Sigmoid colon (tissue), 6 donors: ENCODE measurements at regions not wholly inside any gene's neighbourhood (a gene's known extent, or its start where the extent isn't known, plus 50 kb on each side); places are given as distances from the start of the nearest gene placed in this dataset.

ENCODE experiments used
- DNase-seq: peaks from one replicate; pipeline ENCODE4 v3.0.0-alpha.2; 2019
- H3K27ac ChIP-seq, 4 donors: fragments of 200-600 bp; sonication (generic); one replicate each; pipeline ENCODE4 v1.5.1; 2016 to 2019; ENCODE audit warnings: mild to moderate bottlenecking in 1 of 4
- H3K27me3 ChIP-seq, 3 donors: fragments of 200-600 bp; sonication (generic); one replicate each; pipeline ENCODE4 v1.5.1; 2019; ENCODE audit warnings: mild to moderate bottlenecking in 1 of 3
- H3K36me3 ChIP-seq, 4 donors: fragments of 200-600 bp; sonication (generic); one replicate each; pipeline ENCODE4 v1.5.1; 2016 to 2019
- H3K4me1 ChIP-seq, 4 donors: fragments of 200-600 bp; sonication (generic); one replicate each; pipeline ENCODE4 v1.5.1; 2017 to 2019
- H3K4me3 ChIP-seq, 4 donors: fragments of 200-600 bp; sonication (generic); one replicate each; pipeline ENCODE4 v1.5.1; 2017 to 2019; ENCODE audit warnings: mild to moderate bottlenecking in 2 of 4, moderate library complexity in 1 of 4
- H3K9me3 ChIP-seq, 4 donors: fragments of 200-600 bp in 3 of 4; sonication (generic) in 3 of 4; one replicate each; pipeline versions ENCODE4 v1.5.1 to v1.6.1; 2013 to 2019
- EP300 ChIP-seq, 4 donors: sonication (generic); formaldehyde crosslinking; IDR thresholded peaks; one replicate each; pipeline ENCODE4 v1.6.1; 2017; ENCODE audit warnings: antibody characterized with exemption in 4 of 4
- POLR2A ChIP-seq, 2 donors: fragments of 450-650 bp; IDR thresholded peaks; one replicate each; pipeline ENCODE4 v1.6.1; 2016; ENCODE audit warnings: antibody characterized with exemption in 2 of 2, mild to moderate bottlenecking in 2 of 2, moderate library complexity in 2 of 2
- POLR2AphosphoS5 ChIP-seq, 4 donors: sonication (generic); formaldehyde crosslinking; IDR thresholded peaks; one replicate each; pipeline ENCODE4 v1.6.1; 2017; ENCODE audit warnings: antibody characterized with exemption in 4 of 4
- WGBS, 2 donors: extraction: QIAGEN DNeasy Blood & Tissue Kit; methylation state at CpG; one replicate each; pipeline ENCODE4 v1.1.7; 2013; 5-methylcytosine and 5-hydroxymethylcytosine counted together
- intact Hi-C: fragments of 100-400 bp; cut with DNase I; formaldehyde crosslinking; loops from one replicate; pipeline ENCODE4 v1.15.1; 2023
- TF ChIP-seq, protein P1 (sequence below), 4 experiments: fragments of 450-650 bp in 3 of 4; fragments of 200-600 bp in 1 of 4; IDR thresholded peaks; one replicate each; pipeline ENCODE4 v1.5.1; 2016 to 2019; ENCODE audit warnings: antibody characterized with exemption in 4 of 4, mild to moderate bottlenecking in 3 of 4, moderate library complexity in 2 of 4
- donor health status: healthy with polysubstance abuse.
- donor health status: healthy.

DNA sequence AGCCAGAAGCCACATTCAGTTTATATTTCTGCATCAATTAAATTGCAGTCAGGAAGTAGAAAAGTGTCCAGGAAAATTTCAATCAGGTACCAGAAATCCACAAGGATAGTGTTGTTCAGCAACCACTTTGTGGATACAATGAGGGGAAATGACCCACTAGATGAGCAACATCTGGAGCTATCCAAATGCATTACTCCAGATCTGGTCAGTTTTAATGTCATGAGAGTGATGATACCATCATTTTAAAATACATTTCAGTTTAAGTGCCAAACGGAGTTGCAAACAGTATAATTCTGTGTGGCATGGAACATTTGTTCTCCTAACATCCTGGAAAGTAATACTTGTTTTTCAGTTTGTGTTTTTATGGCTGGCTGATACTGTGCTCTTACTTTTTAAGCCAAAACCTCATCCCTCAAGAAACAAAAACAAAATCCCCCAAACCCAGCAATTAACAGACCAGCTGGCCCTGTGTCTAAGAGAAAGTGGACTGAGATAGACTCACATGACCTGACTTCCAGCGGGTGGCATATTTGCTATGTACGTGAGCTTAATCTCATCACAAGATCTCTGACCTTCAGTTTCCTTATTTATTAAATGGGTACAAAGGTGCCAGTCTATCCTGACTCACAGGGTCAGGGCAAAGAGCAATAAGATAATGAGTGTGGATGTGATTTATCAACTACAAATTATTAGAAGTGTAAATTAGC is 58.8 kb upstream of the CNKSR3 start:
- Histone ChIP-seq H3K9me3 (no peaks in the 10 kb centered on the region), H3K4me3 (no peak overlapping the region), H3K36me3 (no peaks in the 10 kb centered on the region), H3K4me1 (peaks cover 0 to 7% (median 6%) of the 10 kb centered on the region in 4 donors), H3K27ac (peak overlapping the region in 2 of 4 donors; percentile 24 to 47), H3K27me3 (no peaks in the 10 kb centered on the region)
- peak in 1 of 4 donors; percentile 24 for TF ChIP-seq POLR2AphosphoS5 (IDR thresholded peaks at IDR 0.05)
- TF ChIP-seq, protein P1, sequence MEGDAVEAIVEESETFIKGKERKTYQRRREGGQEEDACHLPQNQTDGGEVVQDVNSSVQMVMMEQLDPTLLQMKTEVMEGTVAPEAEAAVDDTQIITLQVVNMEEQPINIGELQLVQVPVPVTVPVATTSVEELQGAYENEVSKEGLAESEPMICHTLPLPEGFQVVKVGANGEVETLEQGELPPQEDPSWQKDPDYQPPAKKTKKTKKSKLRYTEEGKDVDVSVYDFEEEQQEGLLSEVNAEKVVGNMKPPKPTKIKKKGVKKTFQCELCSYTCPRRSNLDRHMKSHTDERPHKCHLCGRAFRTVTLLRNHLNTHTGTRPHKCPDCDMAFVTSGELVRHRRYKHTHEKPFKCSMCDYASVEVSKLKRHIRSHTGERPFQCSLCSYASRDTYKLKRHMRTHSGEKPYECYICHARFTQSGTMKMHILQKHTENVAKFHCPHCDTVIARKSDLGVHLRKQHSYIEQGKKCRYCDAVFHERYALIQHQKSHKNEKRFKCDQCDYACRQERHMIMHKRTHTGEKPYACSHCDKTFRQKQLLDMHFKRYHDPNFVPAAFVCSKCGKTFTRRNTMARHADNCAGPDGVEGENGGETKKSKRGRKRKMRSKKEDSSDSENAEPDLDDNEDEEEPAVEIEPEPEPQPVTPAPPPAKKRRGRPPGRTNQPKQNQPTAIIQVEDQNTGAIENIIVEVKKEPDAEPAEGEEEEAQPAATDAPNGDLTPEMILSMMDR (IDR thresholded peaks at IDR 0.05): no peak
- no peak for DNase-seq
- intact Hi-C loops: no loop called here
- 10 to 43% methylated on average over 3 of the region's 3 CpGs for WGBS, 2 donors

DNA sequence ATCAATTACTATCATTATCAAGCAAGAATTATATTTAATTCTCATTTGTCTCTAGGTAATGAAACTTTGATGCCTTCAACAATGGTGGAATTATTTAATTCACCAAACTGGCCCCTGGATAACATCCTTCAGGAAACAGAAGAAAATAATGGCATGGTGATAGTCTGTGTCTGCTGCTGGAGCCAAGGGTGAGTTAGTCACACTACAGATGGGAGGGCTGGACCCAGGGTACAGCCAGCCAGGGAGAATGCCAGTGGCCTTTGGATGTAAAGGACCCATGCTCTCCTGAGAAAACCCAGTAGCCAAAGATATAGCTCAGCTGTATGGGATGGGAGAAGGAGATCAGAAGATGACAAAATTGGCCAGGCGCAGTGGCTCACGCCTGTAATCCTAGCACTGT is 60.0 kb upstream of the CNKSR3 start:
- intact Hi-C loops: no loop called here
- Histone ChIP-seq H3K36me3 (no peaks in the 10 kb centered on the region), H3K27me3 (no peaks in the 10 kb centered on the region), H3K9me3 (no peaks in the 10 kb centered on the region), H3K4me3 (no peak overlapping the region), H3K27ac (no peak overlapping the region), H3K4me1 (peaks cover 0 to 7% (median 6%) of the 10 kb centered on the region in 4 donors)
- TF ChIP-seq, protein P1 (IDR thresholded peaks at IDR 0.05): no peak
- no peak for TF ChIP-seq POLR2A (IDR thresholded peaks at IDR 0.05)
- TF ChIP-seq POLR2AphosphoS5 (IDR thresholded peaks at IDR 0.05): no peak
- no peak for TF ChIP-seq EP300 (IDR thresholded peaks at IDR 0.05)
- no peak for DNase-seq
- WGBS, 2 donors: 95 to 98% methylated on average over 2 of the region's 2 CpGs

DNA sequence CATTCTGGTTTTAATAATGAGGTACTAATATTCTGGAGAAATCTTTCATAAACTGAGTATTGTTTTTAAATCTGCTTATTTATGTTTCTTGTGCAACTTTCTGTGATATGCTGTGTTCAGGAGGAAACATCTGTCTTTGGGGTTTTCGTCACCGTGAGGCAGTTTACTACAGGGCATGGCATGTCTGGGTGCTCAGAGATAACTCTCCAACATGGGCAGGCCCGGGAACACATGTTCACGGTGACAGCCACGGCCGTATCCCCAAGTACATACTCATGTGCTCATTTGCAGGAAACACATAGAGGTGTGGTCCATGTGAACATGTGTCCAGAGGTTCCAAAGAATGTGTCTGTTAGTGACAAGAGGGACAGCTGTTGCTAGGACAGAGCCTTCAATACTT is 62.1 kb upstream of the CNKSR3 start:
- TF ChIP-seq EP300 (IDR thresholded peaks at IDR 0.05) (no peak), POLR2AphosphoS5 (IDR thresholded peaks at IDR 0.05) (no peak), POLR2A (IDR thresholded peaks at IDR 0.05) (no peak)
- TF ChIP-seq, protein P1 (IDR thresholded peaks at IDR 0.05): no peak
- Histone ChIP-seq H3K4me3 (no peak overlapping the region), H3K4me1 (peaks cover 0 to 7% (median 6%) of the 10 kb centered on the region in 4 donors), H3K36me3 (no peaks in the 10 kb centered on the region), H3K9me3 (no peaks in the 10 kb centered on the region), H3K27me3 (no peaks in the 10 kb centered on the region), H3K27ac (no peak overlapping the region)
- intact Hi-C loops: no loop called here
- DNase-seq: peak; percentile 69
- WGBS, 2 donors: 39% methylated on average over 6 of the region's 6 CpGs

DNA sequence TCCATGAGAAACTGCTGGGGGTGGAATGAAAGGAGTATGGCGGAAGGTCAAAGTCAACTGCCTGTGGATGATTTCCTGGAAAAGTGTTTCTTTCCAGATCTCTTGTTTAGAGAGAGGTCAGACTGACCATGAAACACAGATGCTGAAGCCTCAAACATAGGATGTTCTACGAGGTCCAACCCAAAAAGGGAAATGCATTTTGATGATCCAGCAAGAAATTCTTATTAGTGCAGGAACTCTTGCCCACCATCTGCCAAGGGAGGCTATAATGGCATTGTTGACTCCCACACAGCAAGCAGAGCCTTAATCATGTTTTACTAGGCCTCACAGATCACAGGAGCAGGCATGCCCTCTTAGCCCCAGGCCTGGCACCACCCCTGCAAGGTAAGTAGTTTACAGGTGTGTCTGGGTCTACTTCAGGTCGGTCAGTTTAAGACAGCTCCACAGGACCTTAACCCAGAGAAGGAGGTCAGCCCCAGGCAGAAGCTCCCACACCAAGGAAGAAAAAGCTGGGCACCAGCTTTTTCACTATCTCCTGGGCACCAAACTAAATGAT is 67.6 kb upstream of the CNKSR3 start:
- intact Hi-C loops: no loop called here
- Histone ChIP-seq H3K4me1 (peaks cover 0 to 13% (median 0%) of the 10 kb centered on the region in 4 donors), H3K4me3 (no peak overlapping the region), H3K27me3 (no peaks in the 10 kb centered on the region), H3K36me3 (no peaks in the 10 kb centered on the region), H3K9me3 (no peaks in the 10 kb centered on the region), H3K27ac (peak overlapping the region in 1 of 4 donors; percentile 61)
- no peak for DNase-seq
- TF ChIP-seq POLR2A (IDR thresholded peaks at IDR 0.05) (no peak), POLR2AphosphoS5 (IDR thresholded peaks at IDR 0.05) (no peak), EP300 (IDR thresholded peaks at IDR 0.05) (no peak)
- TF ChIP-seq, protein P1 (IDR thresholded peaks at IDR 0.05): no peak
- WGBS, 2 donors: 69 to 82% methylated on average over 3 of the region's 3 CpGs
